Liver (tissue), 8 donors: ENCODE measurements at regions not wholly inside any gene's neighbourhood (a gene's known extent, or its start where the extent isn't known, plus 50 kb on each side); places are given as distances from the start of the nearest gene placed in this dataset.

ENCODE experiments used
- DNase-seq: peaks from one replicate; pipeline ENCODE4 v3.0.0-alpha.2; 2017; ENCODE audit warnings: low spot score
- H3K27ac ChIP-seq, 2 donors: one replicate each; pipeline ENCODE4 v1.7.0; 2013; ENCODE audit warnings: inconsistent platforms in 2 of 2, low read length in 2 of 2, control low read depth in 1 of 2, low read depth in 1 of 2, mild to moderate bottlenecking in 1 of 2
- H3K27me3 ChIP-seq, 4 donors: one replicate each; pipeline versions ENCODE4 v1.6.1 to v1.7.0; 2013; ENCODE audit warnings: low read length in 3 of 4, inconsistent platforms in 1 of 4, mild to moderate bottlenecking in 1 of 4, moderate library complexity in 1 of 4; ENCODE audit not compliant: control insufficient read depth in 4 of 4, insufficient read depth in 4 of 4
- H3K36me3 ChIP-seq, 4 donors: one replicate each; pipeline versions ENCODE4 v1.6.1 to v1.7.0; 2013; ENCODE audit warnings: low read length in 3 of 4, mild to moderate bottlenecking in 3 of 4, low read depth in 1 of 4, moderate library complexity in 1 of 4; ENCODE audit not compliant: control insufficient read depth in 4 of 4, insufficient read depth in 3 of 4
- H3K4me1 ChIP-seq, 4 donors: one replicate each; pipeline versions ENCODE4 v1.6.1 to v1.7.0; 2013; ENCODE audit warnings: low read length in 3 of 4, mild to moderate bottlenecking in 3 of 4, moderate library complexity in 1 of 4; ENCODE audit not compliant: control insufficient read depth in 4 of 4, insufficient read depth in 4 of 4
- H3K4me3 ChIP-seq, 3 donors: one replicate each; pipeline versions ENCODE4 v1.6.1 to v1.7.0; 2013; ENCODE audit warnings: low read length in 3 of 3, control low read depth in 1 of 3, low read depth in 1 of 3, mild to moderate bottlenecking in 1 of 3
- H3K9ac ChIP-seq, 2 donors: one replicate each; pipeline ENCODE4 v1.7.0; 2013; ENCODE audit warnings: low read length in 2 of 2, mild to moderate bottlenecking in 2 of 2, moderate library complexity in 2 of 2, control low read depth in 1 of 2, low read depth in 1 of 2
- H3K9me3 ChIP-seq, 4 donors: one replicate each; pipeline versions ENCODE4 v1.6.1 to v1.7.0; 2013; ENCODE audit warnings: low read length in 3 of 4; ENCODE audit not compliant: control insufficient read depth in 4 of 4
- EGR1 ChIP-seq, 2 donors: IDR thresholded peaks; 2 replicates each; pipeline ENCODE4 v1.6.1; 2016 to 2018; ENCODE audit warnings: antibody characterized with exemption in 2 of 2, low read depth in 2 of 2
- FOXA1 ChIP-seq: IDR thresholded peaks from 2 replicates; pipeline ENCODE4 v1.6.1; 2016; ENCODE audit warnings: antibody characterized with exemption
- FOXA2 ChIP-seq: IDR thresholded peaks from 2 replicates; pipeline ENCODE4 v1.6.1; 2016; ENCODE audit warnings: antibody characterized with exemption
- GABPA ChIP-seq, 2 donors: IDR thresholded peaks in 1 of 2; conservative IDR thresholded peaks in 1 of 2; 2 replicates each; pipeline ENCODE4 v1.6.1; 2016; ENCODE audit warnings: antibody characterized with exemption in 2 of 2, mild to moderate bottlenecking in 1 of 2, moderate library complexity in 1 of 2
- HNF4G ChIP-seq: IDR thresholded peaks from 2 replicates; pipeline ENCODE4 v1.6.1; 2016; ENCODE audit warnings: antibody characterized with exemption
- JUND ChIP-seq, 2 donors: IDR thresholded peaks; 2 replicates each; pipeline ENCODE4 v1.6.1; 2016; ENCODE audit warnings: antibody characterized with exemption in 2 of 2
- NR2F2 ChIP-seq: IDR thresholded peaks from 2 replicates; pipeline ENCODE4 v1.6.1; 2016; ENCODE audit warnings: antibody characterized with exemption
- WGBS: extraction: QIAGEN DNeasy Blood & Tissue Kit; methylation state at CpG from one replicate; pipeline ENCODE4 v1.1.7; 2013; 5-methylcytosine and 5-hydroxymethylcytosine counted together
- TF ChIP-seq, protein P1 (sequence below): IDR thresholded peaks from 2 replicates; pipeline ENCODE4 v1.6.1; 2016; ENCODE audit warnings: antibody characterized with exemption, mild to moderate bottlenecking
- TF ChIP-seq, protein P2 (sequence below): IDR thresholded peaks from 2 replicates; pipeline ENCODE4 v1.6.1; 2016; ENCODE audit warnings: antibody characterized with exemption
- TF ChIP-seq, protein P3 (sequence below): fragments of 150-350 bp; IDR thresholded peaks from 2 replicates; pipeline ENCODE4 v1.5.1; 2017; ENCODE audit warnings: improper control_type of control experiment, low read depth, low read length; ENCODE audit not compliant: missing input control
- TF ChIP-seq, protein P4 (sequence below): IDR thresholded peaks from 2 replicates; pipeline ENCODE4 v1.6.1; 2016; ENCODE audit warnings: antibody characterized with exemption
- donor health status: healthy.
- donor health status: healthy.
- donor health status: healthy.
- donor health status: healthy.
- donor health status: healthy.

DNA sequence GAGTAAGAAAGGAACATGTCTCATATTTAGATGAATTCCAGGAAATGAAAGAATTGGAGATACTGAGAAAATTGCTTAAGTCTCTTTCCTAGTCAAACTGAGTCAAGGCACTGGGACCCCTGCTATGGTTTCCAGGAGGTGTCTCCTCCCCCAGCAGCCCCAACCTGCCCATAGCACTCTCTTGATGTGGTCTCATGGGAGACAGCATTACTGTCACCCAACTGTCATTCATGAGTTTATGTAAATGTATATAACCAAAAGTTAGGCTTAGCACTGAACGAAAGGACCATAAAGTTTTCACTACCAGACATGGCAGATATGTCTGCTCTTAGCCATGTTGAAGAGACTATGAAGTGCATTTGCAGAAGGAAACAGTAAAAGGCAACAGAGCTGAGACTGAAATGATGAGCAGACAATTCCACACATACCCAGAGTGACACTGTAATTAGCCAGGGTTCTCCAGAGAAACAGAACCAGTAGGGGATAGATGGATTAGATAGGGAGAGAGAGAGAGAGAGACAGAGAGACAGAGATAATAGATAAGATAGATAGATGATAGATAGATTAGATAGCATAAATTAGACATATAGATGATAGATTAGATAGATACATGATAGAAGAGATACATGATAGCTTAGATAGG, 328.1 kb downstream of the BRD1 start:
- no peaks in the 10 kb centered on the region for H3K27me3 ChIP-seq
- TF ChIP-seq FOXA2 (no peak), EGR1 (IDR thresholded peaks at IDR 0.05; ENCODE audit: low read depth in 2 of 2) (no peak), FOXA1 (no peak)
- TF ChIP-seq, protein P1, sequence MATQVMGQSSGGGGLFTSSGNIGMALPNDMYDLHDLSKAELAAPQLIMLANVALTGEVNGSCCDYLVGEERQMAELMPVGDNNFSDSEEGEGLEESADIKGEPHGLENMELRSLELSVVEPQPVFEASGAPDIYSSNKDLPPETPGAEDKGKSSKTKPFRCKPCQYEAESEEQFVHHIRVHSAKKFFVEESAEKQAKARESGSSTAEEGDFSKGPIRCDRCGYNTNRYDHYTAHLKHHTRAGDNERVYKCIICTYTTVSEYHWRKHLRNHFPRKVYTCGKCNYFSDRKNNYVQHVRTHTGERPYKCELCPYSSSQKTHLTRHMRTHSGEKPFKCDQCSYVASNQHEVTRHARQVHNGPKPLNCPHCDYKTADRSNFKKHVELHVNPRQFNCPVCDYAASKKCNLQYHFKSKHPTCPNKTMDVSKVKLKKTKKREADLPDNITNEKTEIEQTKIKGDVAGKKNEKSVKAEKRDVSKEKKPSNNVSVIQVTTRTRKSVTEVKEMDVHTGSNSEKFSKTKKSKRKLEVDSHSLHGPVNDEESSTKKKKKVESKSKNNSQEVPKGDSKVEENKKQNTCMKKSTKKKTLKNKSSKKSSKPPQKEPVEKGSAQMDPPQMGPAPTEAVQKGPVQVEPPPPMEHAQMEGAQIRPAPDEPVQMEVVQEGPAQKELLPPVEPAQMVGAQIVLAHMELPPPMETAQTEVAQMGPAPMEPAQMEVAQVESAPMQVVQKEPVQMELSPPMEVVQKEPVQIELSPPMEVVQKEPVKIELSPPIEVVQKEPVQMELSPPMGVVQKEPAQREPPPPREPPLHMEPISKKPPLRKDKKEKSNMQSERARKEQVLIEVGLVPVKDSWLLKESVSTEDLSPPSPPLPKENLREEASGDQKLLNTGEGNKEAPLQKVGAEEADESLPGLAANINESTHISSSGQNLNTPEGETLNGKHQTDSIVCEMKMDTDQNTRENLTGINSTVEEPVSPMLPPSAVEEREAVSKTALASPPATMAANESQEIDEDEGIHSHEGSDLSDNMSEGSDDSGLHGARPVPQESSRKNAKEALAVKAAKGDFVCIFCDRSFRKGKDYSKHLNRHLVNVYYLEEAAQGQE: no peak
- TF ChIP-seq, protein P2, sequence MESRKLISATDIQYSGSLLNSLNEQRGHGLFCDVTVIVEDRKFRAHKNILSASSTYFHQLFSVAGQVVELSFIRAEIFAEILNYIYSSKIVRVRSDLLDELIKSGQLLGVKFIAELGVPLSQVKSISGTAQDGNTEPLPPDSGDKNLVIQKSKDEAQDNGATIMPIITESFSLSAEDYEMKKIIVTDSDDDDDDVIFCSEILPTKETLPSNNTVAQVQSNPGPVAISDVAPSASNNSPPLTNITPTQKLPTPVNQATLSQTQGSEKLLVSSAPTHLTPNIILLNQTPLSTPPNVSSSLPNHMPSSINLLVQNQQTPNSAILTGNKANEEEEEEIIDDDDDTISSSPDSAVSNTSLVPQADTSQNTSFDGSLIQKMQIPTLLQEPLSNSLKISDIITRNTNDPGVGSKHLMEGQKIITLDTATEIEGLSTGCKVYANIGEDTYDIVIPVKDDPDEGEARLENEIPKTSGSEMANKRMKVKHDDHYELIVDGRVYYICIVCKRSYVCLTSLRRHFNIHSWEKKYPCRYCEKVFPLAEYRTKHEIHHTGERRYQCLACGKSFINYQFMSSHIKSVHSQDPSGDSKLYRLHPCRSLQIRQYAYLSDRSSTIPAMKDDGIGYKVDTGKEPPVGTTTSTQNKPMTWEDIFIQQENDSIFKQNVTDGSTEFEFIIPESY: no peak
- TF ChIP-seq, protein P3, sequence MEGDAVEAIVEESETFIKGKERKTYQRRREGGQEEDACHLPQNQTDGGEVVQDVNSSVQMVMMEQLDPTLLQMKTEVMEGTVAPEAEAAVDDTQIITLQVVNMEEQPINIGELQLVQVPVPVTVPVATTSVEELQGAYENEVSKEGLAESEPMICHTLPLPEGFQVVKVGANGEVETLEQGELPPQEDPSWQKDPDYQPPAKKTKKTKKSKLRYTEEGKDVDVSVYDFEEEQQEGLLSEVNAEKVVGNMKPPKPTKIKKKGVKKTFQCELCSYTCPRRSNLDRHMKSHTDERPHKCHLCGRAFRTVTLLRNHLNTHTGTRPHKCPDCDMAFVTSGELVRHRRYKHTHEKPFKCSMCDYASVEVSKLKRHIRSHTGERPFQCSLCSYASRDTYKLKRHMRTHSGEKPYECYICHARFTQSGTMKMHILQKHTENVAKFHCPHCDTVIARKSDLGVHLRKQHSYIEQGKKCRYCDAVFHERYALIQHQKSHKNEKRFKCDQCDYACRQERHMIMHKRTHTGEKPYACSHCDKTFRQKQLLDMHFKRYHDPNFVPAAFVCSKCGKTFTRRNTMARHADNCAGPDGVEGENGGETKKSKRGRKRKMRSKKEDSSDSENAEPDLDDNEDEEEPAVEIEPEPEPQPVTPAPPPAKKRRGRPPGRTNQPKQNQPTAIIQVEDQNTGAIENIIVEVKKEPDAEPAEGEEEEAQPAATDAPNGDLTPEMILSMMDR: no peak
- TF ChIP-seq, protein P4, sequence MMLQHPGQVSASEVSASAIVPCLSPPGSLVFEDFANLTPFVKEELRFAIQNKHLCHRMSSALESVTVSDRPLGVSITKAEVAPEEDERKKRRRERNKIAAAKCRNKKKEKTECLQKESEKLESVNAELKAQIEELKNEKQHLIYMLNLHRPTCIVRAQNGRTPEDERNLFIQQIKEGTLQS: no peak
- WGBS: 80% methylated on average over 1 of the region's 1 CpG

DNA sequence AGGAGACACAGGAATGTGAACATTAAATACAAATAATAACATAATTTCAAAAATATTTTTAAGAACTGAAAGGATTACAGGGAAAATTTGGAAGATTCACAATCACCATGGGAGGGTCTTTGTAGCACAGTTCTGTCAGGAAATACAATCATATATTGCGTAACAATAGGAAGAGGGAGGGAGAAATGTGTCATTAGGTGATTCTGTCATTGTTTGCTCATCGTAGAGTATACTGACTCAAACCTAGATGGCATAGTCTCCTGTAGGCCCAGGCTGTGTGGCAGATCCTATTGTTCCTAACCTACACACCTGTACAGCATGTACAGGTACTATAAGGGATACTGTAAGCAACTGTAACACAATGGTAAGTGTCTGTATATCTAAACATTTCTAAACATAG, 330.4 kb downstream of the BRD1 start:
- no peak overlapping the region for H3K27ac ChIP-seq
- no peaks in the 10 kb centered on the region for H3K4me1 ChIP-seq
- peaks cover 0 to 2% (median under 1%) of the 10 kb centered on the region in 4 donors for H3K9me3 ChIP-seq
- no peaks in the 10 kb centered on the region for H3K27me3 ChIP-seq
- no peak overlapping the region for H3K9ac ChIP-seq
- DNase-seq: no peak
- no peak for TF ChIP-seq GABPA (IDR thresholded peaks at IDR 0.05 in 1 of 2, conservative IDR thresholded peaks at IDR 0.05 in 1 of 2)
- TF ChIP-seq, protein P1: no peak
- TF ChIP-seq NR2F2: no peak
- TF ChIP-seq, protein P2: no peak
- no peak for TF ChIP-seq JUND (IDR thresholded peaks at IDR 0.05)
- TF ChIP-seq, protein P4: no peak
- no peak for TF ChIP-seq FOXA2
- TF ChIP-seq HNF4G: no peak
- H3K4me3 ChIP-seq: no peak overlapping the region
- no peaks in the 10 kb centered on the region for H3K36me3 ChIP-seq
- WGBS: 71% methylated on average over 2 of the region's 2 CpGs

More for the DNA sequence above, 328.1 kb downstream of the BRD1 start:
- Histone ChIP-seq H3K27ac (no peak overlapping the region), H3K9me3 (peaks cover 0 to 2% (median under 1%) of the 10 kb centered on the region in 4 donors), H3K36me3 (no peaks in the 10 kb centered on the region), H3K9ac (no peak overlapping the region), H3K4me1 (no peaks in the 10 kb centered on the region), H3K4me3 (no peak overlapping the region)
- DNase-seq: no peak
